GM12878 (cell line): ENCODE measurements at regions not wholly inside any gene's neighbourhood (a gene's known extent, or its start where the extent isn't known, plus 50 kb on each side); places are given as distances from the start of the nearest gene placed in this dataset.

Experiments
- ATAC-seq: fragments of 200-7000 bp; cut with Tn5 transposase; 3 replicates; pipeline ENCODE4 v1.9.1; 2020; ENCODE audit warnings: mild to moderate bottlenecking, moderate library complexity
- BruUV-seq: library from RNA; stranded (reverse); fragments of 400-500 nt; replicated peaks from 2 replicates; lab custom pipeline; 2021; lab: Mats Ljungman, UMichigan
- CTCF ChIA-PET: fragments of 300-600 bp; sonication (Branson Sonifier 250); formaldehyde crosslinking; extraction: SDS; loops from one replicate; lab custom pipeline; 2021; ENCODE audit warnings: inconsistent platforms; lab: Yijun Ruan, JAX
- POLR2A ChIA-PET: fragments of 350-600 bp; formaldehyde crosslinking; extraction: SDS; loops from one replicate; lab custom pipeline; 2021; ENCODE audit warnings: inconsistent platforms; lab: Charles Lee
- RAD21 ChIA-PET: fragments of 300-600 bp; sonication (Branson Sonifier 250); formaldehyde crosslinking; loops from one replicate; lab custom pipeline; 2023; ENCODE audit warnings: antibody characterized with exemption; ENCODE audit not compliant: unreplicated experiment; lab: Charles Lee
- SMC1A ChIA-PET: fragments of 300-600 bp; sonication (Branson Sonifier 250); formaldehyde crosslinking; loops from one replicate; lab custom pipeline; 2023; ENCODE audit not compliant: unreplicated experiment, uncharacterized antibody; lab: Charles Lee
- DNase-seq: peaks from one replicate; pipeline ENCODE4 v3.0.0-alpha.2; 2011; ENCODE audit warnings: low read depth, low spot score
- FAIRE-seq: peaks from 3 replicates; lab custom pipeline; 2011; peaks lifted over from hg19 to GRCh38; lab: Jason Lieb, UNC
- H2AFZ ChIP-seq: 2 replicates; pipeline ENCODE4 v1.6.0; 2011; ENCODE audit warnings: low read depth, low read length, control low read depth; ENCODE audit not compliant: control insufficient read depth
- H3K27ac ChIP-seq: 2 replicates; pipeline ENCODE4 v1.5.1; 2011; ENCODE audit warnings: control low read depth; ENCODE audit not compliant: control insufficient read depth, insufficient read depth
- H3K27me3 ChIP-seq, 2 experiments: replicated peaks in 1 of 2; 2 replicates each; pipeline versions ENCODE4 v1.6.0 to v1.6.1; 2011; ENCODE audit warnings: low read length in 1 of 2; ENCODE audit not compliant: control insufficient read depth in 2 of 2, insufficient read depth in 2 of 2
- H3K36me3 ChIP-seq, 2 experiments: 2 replicates each; pipeline ENCODE4 v1.5.1; 2011; ENCODE audit warnings: low read length in 1 of 2; ENCODE audit not compliant: control insufficient read depth in 2 of 2, insufficient read depth in 2 of 2
- H3K4me1 ChIP-seq: 2 replicates; pipeline ENCODE4 v1.6.1; 2011; ENCODE audit warnings: mild to moderate bottlenecking, low read length, moderate library complexity, mixed read lengths; ENCODE audit not compliant: control insufficient read depth, insufficient read depth
- H3K4me2 ChIP-seq: 2 replicates; pipeline ENCODE4 v1.6.0; 2011; ENCODE audit warnings: control low read depth; ENCODE audit not compliant: control insufficient read depth, insufficient read depth
- H3K4me3 ChIP-seq: fragments of 200-600 bp; sonication (generic); 2 replicates; pipeline ENCODE4 v1.5.1; 2016
- H3K79me2 ChIP-seq: 2 replicates; pipeline ENCODE4 v1.6.0; 2011; ENCODE audit warnings: low read length; ENCODE audit not compliant: control insufficient read depth, insufficient read depth
- H3K9ac ChIP-seq: 2 replicates; pipeline ENCODE4 v1.8.0; 2011; ENCODE audit warnings: low read length, control low read depth, mixed read lengths; ENCODE audit not compliant: control insufficient read depth, insufficient read depth
- H3K9me3 ChIP-seq: replicated peaks from 3 replicates; pipeline ENCODE4 v1.5.1; 2011; ENCODE audit warnings: mild to moderate bottlenecking, low read length; ENCODE audit not compliant: control insufficient read depth, insufficient read depth
- H4K20me1 ChIP-seq: 2 replicates; pipeline ENCODE4 v1.6.0; 2011; ENCODE audit not compliant: control insufficient read depth, insufficient read depth
- BCL11A ChIP-seq: IDR thresholded peaks from 2 replicates; pipeline ENCODE4 v1.6.1; 2011; ENCODE audit warnings: low read depth, low read length
- CBX5 ChIP-seq: sonication (generic); IDR thresholded peaks from 2 replicates; pipeline ENCODE4 v1.6.1; 2016; ENCODE audit warnings: low read depth, moderate library complexity, mild to moderate bottlenecking, inconsistent platforms
- CHD2 ChIP-seq: IDR thresholded peaks from 2 replicates; pipeline ENCODE4 v1.6.1; 2011; ENCODE audit warnings: low read depth, low read length, improper control_type of control experiment, borderline replicate concordance
- GABPA ChIP-seq: IDR thresholded peaks from 2 replicates; pipeline ENCODE4 v1.6.1; 2014; ENCODE audit warnings: antibody characterized with exemption, low read depth, mild to moderate bottlenecking, inconsistent platforms
- HDAC6 ChIP-seq: fragments of 200-600 bp; sonication (generic); IDR thresholded peaks from one replicate; pipeline ENCODE4 v1.8.0; 2017; ENCODE audit warnings: antibody characterized with exemption; ENCODE audit not compliant: unreplicated experiment
- JUNB ChIP-seq: IDR thresholded peaks from 2 replicates; pipeline ENCODE4 v1.6.1; 2016; ENCODE audit warnings: antibody characterized with exemption, mild to moderate bottlenecking
- PML ChIP-seq: IDR thresholded peaks from 2 replicates; pipeline ENCODE4 v1.6.1; 2012; ENCODE audit warnings: low read length, inconsistent platforms
- POU2F2 ChIP-seq: IDR thresholded peaks from 3 replicates; pipeline ENCODE4 v1.6.1; 2011; ENCODE audit warnings: low read depth, mild to moderate bottlenecking, low read length, borderline replicate concordance
- RFX5 ChIP-seq: IDR thresholded peaks from 2 replicates; pipeline ENCODE4 v1.6.1; 2011; ENCODE audit warnings: low read depth, low read length, improper control_type of control experiment
- SMAD5 ChIP-seq: IDR thresholded peaks from 2 replicates; pipeline ENCODE4 v1.6.1; 2016; ENCODE audit warnings: antibody characterized with exemption, low read depth
- SP1 ChIP-seq: IDR thresholded peaks from one replicate; pipeline ENCODE4 v1.6.1; 2011; ENCODE audit warnings: low read depth, low read length
- STAT1 ChIP-seq: fragments of 450-650 bp; conservative IDR thresholded peaks from 2 replicates; pipeline ENCODE4 v1.6.1; 2014; ENCODE audit warnings: antibody characterized with exemption, mild to moderate bottlenecking
- TBL1XR1 ChIP-seq: IDR thresholded peaks from 2 replicates; pipeline ENCODE4 v1.6.1; 2012; ENCODE audit warnings: low read depth, low read length, improper control_type of control experiment
- TCF3 ChIP-seq: IDR thresholded peaks from 2 replicates; pipeline ENCODE4 v1.6.1; 2012; ENCODE audit warnings: low read depth, mild to moderate bottlenecking, low read length, borderline replicate concordance; ENCODE audit not compliant: insufficient read depth
- WGBS: methylation state at CpG from one replicate; pipeline ENCODE4 v1.1.6; 2016; ENCODE audit warnings: low lambda C conversion rate; ENCODE audit not compliant: insufficient replicate concordance, insufficient coverage; ENCODE audit errors: missing lambda C conversion rate; 5-methylcytosine and 5-hydroxymethylcytosine counted together
- in situ Hi-C: fragments of 300-500 bp; cut with MboI; formaldehyde crosslinking; loops from 9 replicates; pipeline ENCODE4 v1.14.3; 2018; ENCODE audit warnings: mixed read lengths
- intact Hi-C: fragments of 100-400 bp; cut with micrococcal nuclease; formaldehyde crosslinking; loops from one replicate; pipeline ENCODE4 v1.14.2; 2022; ENCODE audit not compliant: unreplicated experiment
- TF ChIP-seq, protein P1 (sequence below): IDR thresholded peaks from 2 replicates; pipeline ENCODE4 v1.6.1; 2012; ENCODE audit warnings: low read depth, low read length, improper control_type of control experiment
- TF ChIP-seq, protein P2 (sequence below): IDR thresholded peaks from 2 replicates; pipeline ENCODE4 v1.6.1; 2012; ENCODE audit warnings: low read depth, low read length, improper control_type of control experiment

DNA sequence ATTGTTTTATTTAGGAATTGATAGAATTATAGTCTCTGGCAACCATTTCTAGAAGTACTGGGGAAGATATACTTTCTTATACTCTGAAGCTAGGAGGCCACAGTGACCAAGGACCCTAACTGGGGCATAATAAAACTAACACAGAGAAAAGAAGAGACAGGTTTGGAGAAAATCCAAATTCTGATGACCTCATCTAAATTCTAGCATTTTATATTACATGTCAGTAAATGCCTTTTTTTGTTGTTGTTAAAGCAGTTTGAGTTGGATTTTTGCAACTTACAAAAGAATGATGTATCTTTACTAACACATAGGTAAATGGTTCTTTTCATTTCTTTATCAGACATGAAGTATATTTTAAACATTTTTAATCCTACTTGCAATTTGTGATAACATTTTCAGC is 933.3 kb downstream of the TMTC2 start (continued):
- no peak for TF ChIP-seq POU2F2
- TF ChIP-seq CBX5 = no peak
- TF ChIP-seq, all 136 proteins: peak for 0

DNA sequence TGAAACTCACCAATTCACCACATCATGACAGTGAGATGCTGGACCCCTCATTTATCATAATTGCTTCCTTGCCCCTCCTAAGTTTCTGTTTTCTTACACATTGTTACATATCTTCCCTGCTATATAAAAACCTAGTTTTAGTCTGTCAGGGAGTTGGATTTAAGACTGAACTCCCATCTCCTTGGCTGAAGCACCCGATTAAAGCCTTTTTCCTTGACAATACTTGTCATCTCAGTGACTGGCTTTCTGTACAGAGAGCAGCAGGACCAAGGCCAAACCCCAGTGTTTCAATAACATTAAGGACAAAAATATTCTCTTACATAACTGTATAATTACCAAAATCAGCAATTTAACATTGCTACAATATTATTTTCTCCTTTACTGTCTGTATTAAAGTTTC is 928.4 kb downstream of the TMTC2 start:
- TF ChIP-seq SP1 (no peak), GABPA (no peak), JUNB (no peak), RFX5 (no peak), TBL1XR1 (no peak), TCF3 (no peak), HDAC6 (no peak), SMAD5 (no peak), PML (no peak), CHD2 (no peak), STAT1 (no peak), BCL11A (no peak)
- TF ChIP-seq, protein P1, sequence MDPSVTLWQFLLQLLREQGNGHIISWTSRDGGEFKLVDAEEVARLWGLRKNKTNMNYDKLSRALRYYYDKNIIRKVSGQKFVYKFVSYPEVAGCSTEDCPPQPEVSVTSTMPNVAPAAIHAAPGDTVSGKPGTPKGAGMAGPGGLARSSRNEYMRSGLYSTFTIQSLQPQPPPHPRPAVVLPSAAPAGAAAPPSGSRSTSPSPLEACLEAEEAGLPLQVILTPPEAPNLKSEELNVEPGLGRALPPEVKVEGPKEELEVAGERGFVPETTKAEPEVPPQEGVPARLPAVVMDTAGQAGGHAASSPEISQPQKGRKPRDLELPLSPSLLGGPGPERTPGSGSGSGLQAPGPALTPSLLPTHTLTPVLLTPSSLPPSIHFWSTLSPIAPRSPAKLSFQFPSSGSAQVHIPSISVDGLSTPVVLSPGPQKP = no peak
- TF ChIP-seq, protein P2, sequence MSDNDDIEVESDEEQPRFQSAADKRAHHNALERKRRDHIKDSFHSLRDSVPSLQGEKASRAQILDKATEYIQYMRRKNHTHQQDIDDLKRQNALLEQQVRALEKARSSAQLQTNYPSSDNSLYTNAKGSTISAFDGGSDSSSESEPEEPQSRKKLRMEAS = no peak
- no peaks in the 10 kb centered on the region for H3K79me2 ChIP-seq
- no peak overlapping the region for H3K4me3 ChIP-seq
- POLR2A ChIA-PET = no interaction called here
- no peaks in the 10 kb centered on the region for H4K20me1 ChIP-seq
- RAD21 ChIA-PET = no interaction called here
- no peaks in the 10 kb centered on the region for H3K36me3 ChIP-seq
- BruUV-seq = no TSS peak
- ATAC-seq (no peak), DNase-seq (no peak), FAIRE-seq (no peak)
- no peak overlapping the region for H3K9ac ChIP-seq
- intact Hi-C loops = no loop called here
- H3K27me3 ChIP-seq = no peaks in the 10 kb centered on the region
- CTCF ChIA-PET = no interaction called here
- H3K27ac ChIP-seq = no peak overlapping the region
- SMC1A ChIA-PET = no interaction called here
- no peak overlapping the region for H2AFZ ChIP-seq
- 0% methylated on average over 1 of the region's 1 CpG for WGBS
- H3K9me3 ChIP-seq = no peaks in the 10 kb centered on the region
- in situ Hi-C loops = no loop called here
- H3K4me1 ChIP-seq = no peaks in the 10 kb centered on the region
- H3K4me2 ChIP-seq = no peak overlapping the region
